ENCODE measurements at regions not wholly inside any gene's neighbourhood (a gene's known extent, or its start where the extent isn't known, plus 50 kb on each side); places are given as distances from the start of the nearest gene placed in this dataset.

DNA sequence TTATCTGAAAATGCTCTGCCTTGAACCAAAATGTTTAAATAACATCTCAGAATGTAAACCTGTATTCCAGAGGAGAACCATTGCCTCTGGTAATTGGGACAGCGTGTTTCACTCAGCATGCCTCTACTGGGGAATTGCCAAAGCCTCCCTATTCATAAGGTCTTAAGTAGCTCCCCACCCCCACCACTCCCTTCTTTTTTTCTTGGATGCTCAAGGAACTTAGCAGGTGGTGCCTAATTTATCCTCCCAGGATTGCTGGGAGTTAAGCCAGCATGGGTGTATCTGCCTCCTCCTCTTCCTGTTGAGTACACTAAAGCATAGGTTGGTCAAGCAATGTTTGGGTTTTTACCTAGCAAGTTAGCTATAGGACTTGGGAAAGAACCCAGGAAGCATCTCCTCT, 220.2 kb downstream of the DMAC1 start:
- intact Hi-C loops (cut with DNase I): no loop called here
- Histone ChIP-seq H3K27me3 (no peaks in the 10 kb centered on the region), H3K9me3 (no peaks in the 10 kb centered on the region), H3K4me3 (no peak overlapping the region), H3K27ac (no peak overlapping the region), H3K4me1 (no peaks in the 10 kb centered on the region), H3K36me3 (no peaks in the 10 kb centered on the region)
- no peak for DNase-seq (ENCODE audit: low spot score in 2 of 2)
- TF ChIP-seq, protein P1, sequence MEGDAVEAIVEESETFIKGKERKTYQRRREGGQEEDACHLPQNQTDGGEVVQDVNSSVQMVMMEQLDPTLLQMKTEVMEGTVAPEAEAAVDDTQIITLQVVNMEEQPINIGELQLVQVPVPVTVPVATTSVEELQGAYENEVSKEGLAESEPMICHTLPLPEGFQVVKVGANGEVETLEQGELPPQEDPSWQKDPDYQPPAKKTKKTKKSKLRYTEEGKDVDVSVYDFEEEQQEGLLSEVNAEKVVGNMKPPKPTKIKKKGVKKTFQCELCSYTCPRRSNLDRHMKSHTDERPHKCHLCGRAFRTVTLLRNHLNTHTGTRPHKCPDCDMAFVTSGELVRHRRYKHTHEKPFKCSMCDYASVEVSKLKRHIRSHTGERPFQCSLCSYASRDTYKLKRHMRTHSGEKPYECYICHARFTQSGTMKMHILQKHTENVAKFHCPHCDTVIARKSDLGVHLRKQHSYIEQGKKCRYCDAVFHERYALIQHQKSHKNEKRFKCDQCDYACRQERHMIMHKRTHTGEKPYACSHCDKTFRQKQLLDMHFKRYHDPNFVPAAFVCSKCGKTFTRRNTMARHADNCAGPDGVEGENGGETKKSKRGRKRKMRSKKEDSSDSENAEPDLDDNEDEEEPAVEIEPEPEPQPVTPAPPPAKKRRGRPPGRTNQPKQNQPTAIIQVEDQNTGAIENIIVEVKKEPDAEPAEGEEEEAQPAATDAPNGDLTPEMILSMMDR (IDR thresholded peaks at IDR 0.05): no peak

DNA sequence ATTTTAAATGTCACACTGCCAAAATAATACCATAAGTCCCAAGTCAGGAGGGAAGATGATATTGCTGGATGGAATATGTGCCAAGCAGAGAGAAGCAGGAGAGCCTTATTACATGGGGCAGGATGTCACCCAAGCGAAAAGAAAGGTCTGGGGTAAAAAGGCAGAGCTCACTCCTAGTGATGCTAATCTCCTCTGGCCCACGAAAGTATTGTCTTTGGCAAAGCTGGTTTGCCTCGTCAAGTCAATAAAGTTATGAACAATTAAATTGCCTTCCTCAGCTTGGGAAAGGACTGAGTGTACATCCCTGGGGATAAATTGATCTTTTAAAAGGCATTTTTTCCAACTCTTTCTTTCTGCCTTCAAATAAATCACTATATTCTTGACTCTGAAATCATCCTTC, 220.6 kb downstream of the DMAC1 start:
- H3K4me1 ChIP-seq: no peaks in the 10 kb centered on the region
- no peak for DNase-seq (ENCODE audit: low spot score in 2 of 2)
- no peak overlapping the region for H3K4me3 ChIP-seq
- H3K9me3 ChIP-seq: no peaks in the 10 kb centered on the region
- TF ChIP-seq, protein P1 (IDR thresholded peaks at IDR 0.05): no peak
- H3K27me3 ChIP-seq: no peaks in the 10 kb centered on the region
- no peak overlapping the region for H3K27ac ChIP-seq
- intact Hi-C loops (cut with DNase I): no loop called here
- no peaks in the 10 kb centered on the region for H3K36me3 ChIP-seq

DNA sequence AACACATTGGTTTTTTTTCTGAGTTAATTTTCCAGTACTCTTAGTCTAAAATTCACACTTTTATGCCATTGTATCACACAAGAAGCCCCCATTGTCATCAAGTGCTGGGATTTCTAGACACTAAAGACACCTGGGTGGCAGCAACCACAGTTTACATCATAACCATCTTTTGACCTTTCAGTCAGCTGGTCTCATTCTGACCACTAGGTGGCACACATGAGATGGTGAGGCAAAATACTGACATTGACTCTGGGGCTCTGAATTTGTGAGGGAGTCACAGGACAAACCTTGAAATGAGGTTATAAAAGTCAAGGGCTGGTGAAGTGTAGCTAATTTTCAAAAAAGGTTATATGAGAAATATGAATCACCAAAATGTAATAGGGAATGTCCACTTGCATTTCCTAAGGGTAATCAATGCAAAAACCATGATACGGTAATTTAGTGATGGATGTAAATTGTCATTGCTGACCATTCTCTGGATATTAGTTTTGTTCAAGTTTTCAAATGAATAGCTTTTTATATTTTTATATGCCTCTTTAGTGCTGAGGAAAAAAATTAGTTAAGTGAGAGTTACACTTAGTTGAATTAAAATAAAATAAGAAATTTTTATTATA, 229.4 kb downstream of the DMAC1 start:
- peak in 1 of 2 donors; percentile 66 for DNase-seq (ENCODE audit: low spot score in 2 of 2)
- TF ChIP-seq, protein P1 (IDR thresholded peaks at IDR 0.05): peak; percentile 35 to 74 (median 72)
- Histone ChIP-seq H3K27ac (no peak overlapping the region), H3K9me3 (no peaks in the 10 kb centered on the region), H3K27me3 (no peaks in the 10 kb centered on the region), H3K4me3 (no peak overlapping the region), H3K4me1 (no peaks in the 10 kb centered on the region), H3K36me3 (no peaks in the 10 kb centered on the region)
- intact Hi-C loops (cut with DNase I): no loop called here

DNA sequence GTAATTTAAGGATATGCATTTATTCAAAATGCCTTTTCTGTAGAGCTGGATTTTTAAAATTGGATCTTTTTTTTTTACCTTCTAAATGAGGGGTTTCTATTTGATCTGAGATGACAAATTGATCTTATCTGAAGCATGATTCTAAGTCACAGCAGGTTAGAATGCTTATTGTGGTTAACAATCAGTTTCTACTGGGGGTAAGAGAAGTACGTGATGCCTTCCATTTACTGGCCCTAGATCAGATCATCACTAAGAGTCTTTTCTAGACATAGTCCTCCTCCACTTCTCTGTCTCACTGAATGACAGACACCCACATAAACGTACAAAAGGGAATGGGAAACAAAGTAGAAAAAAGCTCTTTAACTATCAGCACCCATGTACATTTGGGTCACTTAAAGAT, 231.9 kb downstream of the DMAC1 start:
- DNase-seq (ENCODE audit: low spot score in 2 of 2): no peak
- Histone ChIP-seq H3K9me3 (no peaks in the 10 kb centered on the region), H3K36me3 (no peaks in the 10 kb centered on the region), H3K4me3 (no peak overlapping the region), H3K27ac (no peak overlapping the region), H3K27me3 (no peaks in the 10 kb centered on the region), H3K4me1 (no peaks in the 10 kb centered on the region)
- intact Hi-C loops (cut with DNase I): loop anchor here (10.0 kb wide), 1 partner anchor 197 kb away; no protein-coding TSS in a partner anchor
- TF ChIP-seq, protein P1 (IDR thresholded peaks at IDR 0.05): no peak

DNA sequence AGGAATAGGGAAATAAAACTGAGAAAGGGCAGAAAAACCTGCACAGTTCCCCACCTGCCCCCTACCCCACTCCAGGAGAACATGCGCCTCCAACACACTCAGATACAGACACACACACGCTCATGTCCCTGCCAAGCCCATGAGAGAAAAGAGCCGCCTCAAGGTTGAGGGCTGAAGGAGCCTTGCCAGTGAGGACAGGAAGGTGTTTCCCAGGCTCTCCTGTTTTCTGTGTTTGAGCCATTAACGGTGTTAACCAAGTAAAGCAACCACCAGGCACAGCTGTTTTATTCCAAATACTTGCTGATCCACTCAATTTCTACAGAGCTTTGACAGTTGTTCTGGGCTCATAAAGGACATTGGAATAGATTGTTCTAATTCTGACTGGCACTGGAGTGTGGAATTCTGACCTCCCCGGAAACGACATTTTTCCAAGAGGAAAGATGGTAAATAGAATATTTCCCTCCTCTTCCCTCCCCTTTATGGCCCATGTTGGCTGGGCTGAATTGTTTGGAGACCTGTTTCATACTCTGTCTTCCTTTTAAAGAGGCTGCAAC, 238.0 kb downstream of the DMAC1 start:
- Histone ChIP-seq H3K9me3 (no peaks in the 10 kb centered on the region), H3K27ac (no peak overlapping the region), H3K4me3 (no peak overlapping the region), H3K27me3 (no peaks in the 10 kb centered on the region), H3K36me3 (no peaks in the 10 kb centered on the region), H3K4me1 (no peaks in the 10 kb centered on the region)
- TF ChIP-seq, protein P1 (IDR thresholded peaks at IDR 0.05): no peak
- no peak for DNase-seq (ENCODE audit: low spot score in 2 of 2)
- intact Hi-C loops (cut with DNase I): loop anchor here (10.0 kb wide), 1 partner anchor 203 kb away; no protein-coding TSS in a partner anchor
